Panc1 (cell line): ENCODE measurements at regions not wholly inside any gene's neighbourhood (a gene's known extent, or its start where the extent isn't known, plus 50 kb on each side); places are given as distances from the start of the nearest gene placed in this dataset.

Source experiments
- ATAC-seq: fragments of 200-7000 bp; cut with Tn5 transposase; 2 replicates; pipeline ENCODE4 v1.9.1; 2020; ENCODE audit warnings: mild to moderate bottlenecking, moderate library complexity
- BruUV-seq: library from RNA; stranded (reverse); fragments of 400-500 nt; replicated peaks from 2 replicates; lab custom pipeline; 2021; lab: Mats Ljungman, UMichigan
- CTCF ChIA-PET: fragments of 300-600 bp; sonication (Branson Sonifier 250); formaldehyde crosslinking; loops from one replicate; lab custom pipeline; 2022; ENCODE audit warnings: antibody characterized with exemption; lab: Charles Lee
- POLR2A ChIA-PET: fragments of 300-600 bp; sonication (Branson Sonifier 250); formaldehyde crosslinking; loops from one replicate; lab custom pipeline; 2022; ENCODE audit warnings: antibody characterized with exemption; lab: Charles Lee
- DNase-seq: peaks from one replicate; pipeline ENCODE4 v3.0.0-alpha.2; 2010; ENCODE audit warnings: low read depth, low spot score
- H3K27ac ChIP-seq: 2 replicates; pipeline ENCODE4 v1.5.1; 2011; ENCODE audit warnings: mild to moderate bottlenecking, low read length, inconsistent platforms
- H3K27me3 ChIP-seq: fragments of 200-500 bp; sonication (Bioruptor generic); 2 replicates; pipeline ENCODE4 v1.6.0; 2014; ENCODE audit warnings: low read length, inconsistent platforms; ENCODE audit not compliant: control insufficient read depth, insufficient read depth
- H3K36me3 ChIP-seq: fragments of 200-500 bp; sonication (Bioruptor generic); 2 replicates; pipeline ENCODE4 v1.5.1; 2014; ENCODE audit warnings: inconsistent platforms, mild to moderate bottlenecking, low read length, moderate library complexity; ENCODE audit not compliant: control insufficient read depth, insufficient read depth
- H3K4me1 ChIP-seq: 2 replicates; pipeline ENCODE4 v1.5.1; 2011; ENCODE audit warnings: inconsistent platforms, mild to moderate bottlenecking, low read length, moderate library complexity; ENCODE audit not compliant: control insufficient read depth, insufficient read depth
- H3K4me3 ChIP-seq, 2 experiments: 2 replicates each; pipeline ENCODE4 v1.5.1; 2011 to 2012; ENCODE audit warnings: low read depth in 2 of 2, low read length in 2 of 2, mild to moderate bottlenecking in 2 of 2, inconsistent platforms in 1 of 2, moderate library complexity in 1 of 2
- H3K9me3 ChIP-seq: fragments of 200-500 bp; sonication (Bioruptor generic); 2 replicates; pipeline ENCODE4 v1.5.1; 2014; ENCODE audit warnings: low read depth, mild to moderate bottlenecking, inconsistent platforms, low read length, moderate library complexity; ENCODE audit not compliant: control insufficient read depth, insufficient read depth
- POLR2AphosphoS5 ChIP-seq: IDR thresholded peaks from 2 replicates; pipeline ENCODE4 v1.6.1; 2012; ENCODE audit warnings: mild to moderate bottlenecking, low read depth, low read length, moderate library complexity
- SIN3A ChIP-seq: IDR thresholded peaks from 2 replicates; pipeline ENCODE4 v1.6.1; 2012; ENCODE audit warnings: low read depth, mild to moderate bottlenecking, low read length, moderate library complexity, borderline replicate concordance; ENCODE audit not compliant: insufficient read depth
- TCF7L2 ChIP-seq: IDR thresholded peaks from 2 replicates; pipeline ENCODE4 v1.6.1; 2011; ENCODE audit warnings: mild to moderate bottlenecking, low read depth, low read length, inconsistent platforms
- in situ Hi-C: cut with HindIII; loops from 2 replicates; pipeline ENCODE4 v1.10.0; 2016; ENCODE audit warnings: low sequenced_read_pairs, low pct_unique_long_range_greater_than_20kb
- intact Hi-C: fragments of 100-400 bp; cut with micrococcal nuclease; formaldehyde crosslinking; loops from one replicate; pipeline ENCODE4 v1.10.0; 2022; ENCODE audit not compliant: unreplicated experiment
- TF ChIP-seq, protein P1 (sequence below): fragments of 450-650 bp; IDR thresholded peaks from 2 replicates; pipeline ENCODE4 v1.5.1; 2017; ENCODE audit warnings: mild to moderate bottlenecking
- TF ChIP-seq, protein P2 (sequence below), 2 experiments: IDR thresholded peaks; 2 replicates each; pipeline ENCODE4 v1.6.1; 2011 to 2012; ENCODE audit warnings: low read depth in 2 of 2, control low read depth in 1 of 2, low read length in 1 of 2, mild to moderate bottlenecking in 1 of 2, moderate library complexity in 1 of 2; ENCODE audit not compliant: insufficient read depth in 1 of 2

DNA sequence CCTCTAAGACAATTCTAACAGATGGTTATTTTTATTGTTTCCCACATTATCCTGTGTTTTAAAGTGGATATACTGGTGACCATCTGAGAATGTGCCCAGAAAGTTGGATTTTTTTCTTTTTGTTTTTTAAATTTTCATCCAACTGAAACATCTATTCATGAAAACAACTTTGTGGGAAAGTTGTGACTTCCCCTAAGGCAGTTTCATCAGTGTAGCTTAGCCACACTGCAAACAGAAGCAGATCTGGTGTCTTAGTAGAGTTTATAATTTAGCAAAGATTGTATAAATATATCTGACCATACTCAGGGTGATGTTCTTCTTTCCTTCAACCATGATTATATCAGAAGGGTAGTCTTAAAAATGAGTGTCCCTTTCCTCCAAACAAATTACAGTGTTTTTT, 1241.3 kb downstream of the MAT2B start:
- ATAC-seq = no peak
- Histone ChIP-seq H3K4me1 (no peaks in the 10 kb centered on the region), H3K9me3 (no peaks in the 10 kb centered on the region), H3K36me3 (no peaks in the 10 kb centered on the region), H3K4me3 (no peak overlapping the region), H3K27ac (no peak overlapping the region), H3K27me3 (no peaks in the 10 kb centered on the region)
- no TSS peak for BruUV-seq
- in situ Hi-C loops (no loop called here), intact Hi-C loops (no loop called here)
- no peak for DNase-seq
- ChIA-PET POLR2A (no interaction called here), CTCF (no interaction called here)
- no peak for TF ChIP-seq SIN3A

DNA sequence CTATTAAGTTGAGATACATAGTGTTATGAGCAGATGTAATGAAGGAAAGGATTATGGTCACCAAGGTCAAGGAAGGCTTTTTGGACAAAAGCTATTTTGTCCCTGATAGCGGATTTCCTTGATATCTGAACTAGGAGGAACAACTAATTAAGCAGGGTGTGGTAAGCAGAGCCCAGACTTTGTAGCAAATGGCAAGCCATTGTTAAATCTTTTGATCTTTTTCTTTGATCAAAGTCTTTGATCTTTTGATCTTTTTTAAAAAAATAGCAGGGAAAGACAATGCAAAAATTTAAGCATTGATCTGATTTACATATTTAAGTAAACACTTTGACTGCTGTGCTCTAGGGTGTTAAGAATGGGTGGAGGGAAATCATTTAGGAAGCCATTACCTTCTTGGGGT, 1242.0 kb downstream of the MAT2B start:
- CTCF ChIA-PET = no interaction called here
- DNase-seq (no peak), ATAC-seq (no peak)
- Histone ChIP-seq H3K4me3 (no peak overlapping the region), H3K36me3 (no peaks in the 10 kb centered on the region), H3K27me3 (no peaks in the 10 kb centered on the region), H3K27ac (no peak overlapping the region), H3K4me1 (no peaks in the 10 kb centered on the region), H3K9me3 (no peaks in the 10 kb centered on the region)
- in situ Hi-C loops (no loop called here), intact Hi-C loops (no loop called here)
- POLR2A ChIA-PET = no interaction called here
- TF ChIP-seq, protein P1, sequence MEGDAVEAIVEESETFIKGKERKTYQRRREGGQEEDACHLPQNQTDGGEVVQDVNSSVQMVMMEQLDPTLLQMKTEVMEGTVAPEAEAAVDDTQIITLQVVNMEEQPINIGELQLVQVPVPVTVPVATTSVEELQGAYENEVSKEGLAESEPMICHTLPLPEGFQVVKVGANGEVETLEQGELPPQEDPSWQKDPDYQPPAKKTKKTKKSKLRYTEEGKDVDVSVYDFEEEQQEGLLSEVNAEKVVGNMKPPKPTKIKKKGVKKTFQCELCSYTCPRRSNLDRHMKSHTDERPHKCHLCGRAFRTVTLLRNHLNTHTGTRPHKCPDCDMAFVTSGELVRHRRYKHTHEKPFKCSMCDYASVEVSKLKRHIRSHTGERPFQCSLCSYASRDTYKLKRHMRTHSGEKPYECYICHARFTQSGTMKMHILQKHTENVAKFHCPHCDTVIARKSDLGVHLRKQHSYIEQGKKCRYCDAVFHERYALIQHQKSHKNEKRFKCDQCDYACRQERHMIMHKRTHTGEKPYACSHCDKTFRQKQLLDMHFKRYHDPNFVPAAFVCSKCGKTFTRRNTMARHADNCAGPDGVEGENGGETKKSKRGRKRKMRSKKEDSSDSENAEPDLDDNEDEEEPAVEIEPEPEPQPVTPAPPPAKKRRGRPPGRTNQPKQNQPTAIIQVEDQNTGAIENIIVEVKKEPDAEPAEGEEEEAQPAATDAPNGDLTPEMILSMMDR = no peak
- no peak for TF ChIP-seq POLR2AphosphoS5
- no peak for TF ChIP-seq TCF7L2
- TF ChIP-seq, protein P2, sequence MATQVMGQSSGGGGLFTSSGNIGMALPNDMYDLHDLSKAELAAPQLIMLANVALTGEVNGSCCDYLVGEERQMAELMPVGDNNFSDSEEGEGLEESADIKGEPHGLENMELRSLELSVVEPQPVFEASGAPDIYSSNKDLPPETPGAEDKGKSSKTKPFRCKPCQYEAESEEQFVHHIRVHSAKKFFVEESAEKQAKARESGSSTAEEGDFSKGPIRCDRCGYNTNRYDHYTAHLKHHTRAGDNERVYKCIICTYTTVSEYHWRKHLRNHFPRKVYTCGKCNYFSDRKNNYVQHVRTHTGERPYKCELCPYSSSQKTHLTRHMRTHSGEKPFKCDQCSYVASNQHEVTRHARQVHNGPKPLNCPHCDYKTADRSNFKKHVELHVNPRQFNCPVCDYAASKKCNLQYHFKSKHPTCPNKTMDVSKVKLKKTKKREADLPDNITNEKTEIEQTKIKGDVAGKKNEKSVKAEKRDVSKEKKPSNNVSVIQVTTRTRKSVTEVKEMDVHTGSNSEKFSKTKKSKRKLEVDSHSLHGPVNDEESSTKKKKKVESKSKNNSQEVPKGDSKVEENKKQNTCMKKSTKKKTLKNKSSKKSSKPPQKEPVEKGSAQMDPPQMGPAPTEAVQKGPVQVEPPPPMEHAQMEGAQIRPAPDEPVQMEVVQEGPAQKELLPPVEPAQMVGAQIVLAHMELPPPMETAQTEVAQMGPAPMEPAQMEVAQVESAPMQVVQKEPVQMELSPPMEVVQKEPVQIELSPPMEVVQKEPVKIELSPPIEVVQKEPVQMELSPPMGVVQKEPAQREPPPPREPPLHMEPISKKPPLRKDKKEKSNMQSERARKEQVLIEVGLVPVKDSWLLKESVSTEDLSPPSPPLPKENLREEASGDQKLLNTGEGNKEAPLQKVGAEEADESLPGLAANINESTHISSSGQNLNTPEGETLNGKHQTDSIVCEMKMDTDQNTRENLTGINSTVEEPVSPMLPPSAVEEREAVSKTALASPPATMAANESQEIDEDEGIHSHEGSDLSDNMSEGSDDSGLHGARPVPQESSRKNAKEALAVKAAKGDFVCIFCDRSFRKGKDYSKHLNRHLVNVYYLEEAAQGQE (IDR thresholded peaks at IDR 0.05; ENCODE audit: insufficient read depth in 1 of 2, low read depth in 2 of 2, low read length in 1 of 2) = no peak
- TF ChIP-seq SIN3A = no peak
- no TSS peak for BruUV-seq

DNA sequence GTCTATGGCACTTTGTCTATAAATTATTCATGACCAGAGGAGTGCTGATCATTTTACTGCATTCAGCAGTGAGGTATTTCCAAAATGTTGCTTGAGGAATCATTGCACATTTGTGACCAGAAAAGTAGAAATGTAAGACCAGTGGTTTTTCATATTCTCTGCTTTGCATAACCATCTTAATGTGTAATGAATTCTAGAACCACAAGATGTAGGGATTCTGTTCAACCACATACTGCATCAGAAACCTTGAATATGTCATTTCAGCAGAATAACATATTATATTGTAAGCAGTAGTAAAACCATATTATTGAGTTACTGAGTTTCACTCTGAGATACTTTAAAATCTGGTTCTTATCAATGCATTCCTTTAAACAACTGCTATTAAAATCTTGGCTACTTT, 1243.4 kb downstream of the MAT2B start:
- H3K27ac ChIP-seq = no peak overlapping the region
- H3K9me3 ChIP-seq = no peaks in the 10 kb centered on the region
- no peaks in the 10 kb centered on the region for H3K4me1 ChIP-seq
- H3K36me3 ChIP-seq = no peaks in the 10 kb centered on the region
- no peak overlapping the region for H3K4me3 ChIP-seq
- BruUV-seq = no TSS peak
- ChIA-PET POLR2A (no interaction called here), CTCF (no interaction called here)
- DNase-seq = no peak
- in situ Hi-C loops = no loop called here
- no peaks in the 10 kb centered on the region for H3K27me3 ChIP-seq
- intact Hi-C loops = no loop called here
- ATAC-seq = no peak
- TF ChIP-seq SIN3A (no peak), POLR2AphosphoS5 (no peak), TCF7L2 (no peak)
- TF ChIP-seq, protein P1 = no peak
- TF ChIP-seq, protein P2 (IDR thresholded peaks at IDR 0.05; ENCODE audit: insufficient read depth in 1 of 2, low read depth in 2 of 2, low read length in 1 of 2) = no peak
